SK-N-SH (cell line): ENCODE measurements at regions not wholly inside any gene's neighbourhood (a gene's known extent, or its start where the extent isn't known, plus 50 kb on each side); places are given as distances from the start of the nearest gene placed in this dataset.

Experiments
- CTCF ChIP-seq: fragments of 200-600 bp; sonication (generic); IDR thresholded peaks from 2 replicates; pipeline ENCODE4 v1.6.1; 2017; ENCODE audit warnings: antibody characterized with exemption, mild to moderate bottlenecking, moderate library complexity
- EP300 ChIP-seq, 2 experiments: IDR thresholded peaks; 2 replicates each; pipeline versions ENCODE4 v1.4.0 to v1.6.1; 2012; ENCODE audit warnings: borderline replicate concordance in 1 of 2, low read depth in 1 of 2, low read length in 1 of 2
- JUND ChIP-seq: IDR thresholded peaks from 2 replicates; pipeline ENCODE4 v1.4.0; 2012
- NRF1 ChIP-seq: IDR thresholded peaks from 2 replicates; pipeline ENCODE4 v1.6.1; 2012; ENCODE audit warnings: low read depth, mild to moderate bottlenecking, low read length
- POLR2AphosphoS5 ChIP-seq: IDR thresholded peaks from 2 replicates; pipeline ENCODE4 v1.6.1; 2012; ENCODE audit warnings: low read depth, low read length
- REST ChIP-seq: IDR thresholded peaks from 2 replicates; pipeline ENCODE4 v1.6.1; 2012; ENCODE audit warnings: mild to moderate bottlenecking, low read depth, low read length, moderate library complexity
- USF2 ChIP-seq: fragments of 150-350 bp; IDR thresholded peaks from 2 replicates; pipeline ENCODE4 v1.6.1; 2017; ENCODE audit warnings: antibody characterized with exemption, low read length, low read depth, borderline replicate concordance
- YY1 ChIP-seq: IDR thresholded peaks from 2 replicates; pipeline ENCODE4 v1.4.0; 2012; ENCODE audit warnings: low read depth, mild to moderate bottlenecking
- ZBTB33 ChIP-seq: IDR thresholded peaks from 2 replicates; pipeline ENCODE4 v1.4.0; 2012; ENCODE audit warnings: low read depth, borderline replicate concordance

- TF ChIP-seq CTCF (no peak), EP300 (IDR thresholded peaks at IDR 0.05; ENCODE audit: borderline replicate concordance in 1 of 2, low read depth in 1 of 2, low read length in 1 of 2) (0 out of 4 replicates have a peak, but pooled peaks of 1 of the 2 experiments have one; percentile 14), USF2 (no peak), ZBTB33 (no peak), YY1 (no peak), REST (no peak), NRF1 (no peak), POLR2AphosphoS5 (no peak), JUND (no peak)
These were observed 344.8 kb downstream of the CHRM3 start for GRCh38 chr1:239731082-239731748.
